ENCODE measurements at regions not wholly inside any gene's neighbourhood (a gene's known extent, or its start where the extent isn't known, plus 50 kb on each side); places are given as distances from the start of the nearest gene placed in this dataset.

DNA sequence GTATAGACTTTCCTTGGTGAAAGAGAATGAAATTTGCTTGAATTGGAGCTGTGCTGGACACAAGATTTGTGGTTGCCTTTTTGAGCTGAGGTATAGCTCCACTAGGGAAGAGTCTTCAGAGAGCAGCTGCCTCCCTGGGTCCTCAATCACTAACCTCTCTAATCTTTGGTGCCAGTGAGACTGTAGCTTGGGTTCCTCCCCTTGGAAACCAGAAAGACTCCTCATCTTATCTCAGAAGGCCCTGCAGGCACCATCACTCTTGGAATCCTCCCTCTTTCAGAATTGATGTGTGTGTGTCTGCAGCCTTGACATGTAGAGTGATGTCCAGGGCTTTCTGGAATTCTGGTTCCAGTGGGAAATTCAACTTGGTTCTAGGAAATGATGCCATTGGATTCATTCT is 426.5 kb downstream of the RPS24 start:
- no peaks in the 10 kb centered on the region for H3K36me3 ChIP-seq
- no peak overlapping the region for H3K27ac ChIP-seq
- DNase-seq = no peak
- no peaks in the 10 kb centered on the region for H3K27me3 ChIP-seq
- H3K9me3 ChIP-seq = no peaks in the 10 kb centered on the region
- intact Hi-C loops (cut with DNase I) = no loop called here
- no peak for ATAC-seq
- H3K4me1 ChIP-seq = peaks cover 0 to 19% (median 11%) of the 10 kb centered on the region in 4 donors
- no peak for TF ChIP-seq POLR2A (IDR thresholded peaks at IDR 0.05)
- no peak for TF ChIP-seq CTCF (IDR thresholded peaks at IDR 0.05)
- no peak overlapping the region for H3K4me3 ChIP-seq

DNA sequence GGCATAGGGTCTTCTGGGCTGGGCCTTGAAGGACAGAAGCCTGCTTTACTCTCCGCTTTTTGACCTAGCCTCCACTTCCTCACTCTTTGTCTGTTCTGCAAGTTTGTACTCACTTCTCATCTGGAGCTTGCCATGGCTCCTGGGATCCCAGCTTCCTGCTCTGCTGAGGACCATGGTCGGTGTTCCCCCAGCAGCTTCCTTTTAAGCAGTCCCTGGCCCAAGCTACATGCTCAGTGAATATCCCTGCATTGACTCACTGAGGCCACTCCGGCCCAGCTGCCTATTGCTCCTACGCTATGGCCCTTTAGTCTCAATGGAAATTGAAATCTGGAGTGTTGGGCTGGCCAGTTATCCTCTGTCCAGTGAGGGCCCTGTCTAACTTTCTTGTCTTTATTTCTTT is 427.7 kb downstream of the RPS24 start:
- no peak overlapping the region for H3K27ac ChIP-seq
- 81% methylated on average over 3 of the region's 4 CpGs for WGBS (ENCODE audit: insufficient coverage, low coverage, low lambda C conversion rate, missing lambda C conversion rate)
- ATAC-seq (no peak), DNase-seq (peak in 1 of 3 donors; percentile 32)
- no peak overlapping the region for H3K4me3 ChIP-seq
- TF ChIP-seq POLR2A (IDR thresholded peaks at IDR 0.05) (no peak), CTCF (IDR thresholded peaks at IDR 0.05) (no peak)
- no peaks in the 10 kb centered on the region for H3K27me3 ChIP-seq
- no peaks in the 10 kb centered on the region for H3K9me3 ChIP-seq
- peaks cover 0 to 19% (median 11%) of the 10 kb centered on the region in 4 donors for H3K4me1 ChIP-seq
- H3K36me3 ChIP-seq = no peaks in the 10 kb centered on the region
- intact Hi-C loops (cut with DNase I) = no loop called here

DNA sequence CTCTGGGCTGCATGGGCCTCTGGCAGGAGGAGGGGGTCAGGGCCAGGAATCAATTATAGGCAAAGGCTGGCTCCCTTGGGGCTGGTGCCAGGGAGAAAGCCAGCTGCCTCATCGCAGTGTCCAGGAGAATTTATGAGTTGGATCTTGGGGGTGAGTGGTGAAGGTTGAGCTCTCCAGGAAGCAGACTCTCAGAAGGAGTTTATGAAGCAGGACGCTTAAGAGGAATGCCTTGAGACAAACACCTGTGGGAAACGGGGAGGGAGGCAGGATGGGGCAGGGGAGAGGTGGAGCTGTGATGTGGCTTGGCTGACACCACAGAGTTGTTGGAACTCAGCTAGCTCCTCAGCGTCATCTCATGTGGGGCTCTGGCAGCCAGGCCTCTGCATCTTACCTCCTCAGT is 428.5 kb downstream of the RPS24 start:
- H3K4me3 ChIP-seq = no peak overlapping the region
- no peak for TF ChIP-seq POLR2A (IDR thresholded peaks at IDR 0.05)
- TF ChIP-seq CTCF (IDR thresholded peaks at IDR 0.05) = no peak
- H3K36me3 ChIP-seq = no peaks in the 10 kb centered on the region
- no peaks in the 10 kb centered on the region for H3K27me3 ChIP-seq
- 83% methylated on average over 3 of the region's 4 CpGs for WGBS (ENCODE audit: insufficient coverage, low coverage, low lambda C conversion rate, missing lambda C conversion rate)
- no peak overlapping the region for H3K27ac ChIP-seq
- intact Hi-C loops (cut with DNase I) = no loop called here
- H3K9me3 ChIP-seq = no peaks in the 10 kb centered on the region
- no peak for ATAC-seq
- peak in 1 of 3 donors; percentile 17 for DNase-seq
- H3K4me1 ChIP-seq = peaks cover 0 to 19% (median 11%) of the 10 kb centered on the region in 4 donors

- WGBS (ENCODE audit: insufficient coverage, low coverage, low lambda C conversion rate, missing lambda C conversion rate) = 66% methylated on average over 6 of the region's 7 CpGs
- ATAC-seq = no peak
- Histone ChIP-seq H3K9me3 (no peaks in the 10 kb centered on the region), H3K4me1 (peaks cover 0 to 18% (median 10%) of the 10 kb centered on the region in 4 donors), H3K27ac (no peak overlapping the region), H3K4me3 (no peak overlapping the region), H3K36me3 (no peaks in the 10 kb centered on the region), H3K27me3 (no peaks in the 10 kb centered on the region)
- peak in 1 of 3 donors; percentile 13 for DNase-seq
- intact Hi-C loops (cut with DNase I) = no loop called here
- TF ChIP-seq CTCF (IDR thresholded peaks at IDR 0.05) = no peak
Measured at GRCh38 chr10:78462726-78463228, 429.1 kb downstream of the RPS24 start.

All from right lobe of liver (tissue), 6 donors.